Neural progenitor cell (in vitro differentiated cells): ENCODE measurements at regions not wholly inside any gene's neighbourhood (a gene's known extent, or its start where the extent isn't known, plus 50 kb on each side); places are given as distances from the start of the nearest gene placed in this dataset.
"Not testable (repeated sequence)": the region's sequence is repeated elsewhere in the genome, so short reads cannot be mapped to it uniquely, and the experiment has no call there.

ENCODE experiments used
- EZH2 ChIP-seq: fragments of 200-600 bp; sonication (generic); IDR thresholded peaks from 2 replicates; pipeline ENCODE4 v1.6.1; 2017; ENCODE audit warnings: antibody characterized with exemption, mild to moderate bottlenecking, moderate library complexity
- EZH2phosphoT487 ChIP-seq: fragments of 200-600 bp; sonication (generic); IDR thresholded peaks from 2 replicates; pipeline ENCODE4 v1.6.1; 2017; ENCODE audit warnings: antibody characterized with exemption
- TF ChIP-seq, protein P1 (sequence below): fragments of 200-600 bp; sonication (generic); IDR thresholded peaks from 2 replicates; pipeline ENCODE4 v1.5.1; 2017; ENCODE audit warnings: antibody characterized with exemption, mild to moderate bottlenecking

GRCh38 chr12:31223640-31224039 lies 102.3 kb downstream of the SINHCAF start:
- TF ChIP-seq, protein P1, sequence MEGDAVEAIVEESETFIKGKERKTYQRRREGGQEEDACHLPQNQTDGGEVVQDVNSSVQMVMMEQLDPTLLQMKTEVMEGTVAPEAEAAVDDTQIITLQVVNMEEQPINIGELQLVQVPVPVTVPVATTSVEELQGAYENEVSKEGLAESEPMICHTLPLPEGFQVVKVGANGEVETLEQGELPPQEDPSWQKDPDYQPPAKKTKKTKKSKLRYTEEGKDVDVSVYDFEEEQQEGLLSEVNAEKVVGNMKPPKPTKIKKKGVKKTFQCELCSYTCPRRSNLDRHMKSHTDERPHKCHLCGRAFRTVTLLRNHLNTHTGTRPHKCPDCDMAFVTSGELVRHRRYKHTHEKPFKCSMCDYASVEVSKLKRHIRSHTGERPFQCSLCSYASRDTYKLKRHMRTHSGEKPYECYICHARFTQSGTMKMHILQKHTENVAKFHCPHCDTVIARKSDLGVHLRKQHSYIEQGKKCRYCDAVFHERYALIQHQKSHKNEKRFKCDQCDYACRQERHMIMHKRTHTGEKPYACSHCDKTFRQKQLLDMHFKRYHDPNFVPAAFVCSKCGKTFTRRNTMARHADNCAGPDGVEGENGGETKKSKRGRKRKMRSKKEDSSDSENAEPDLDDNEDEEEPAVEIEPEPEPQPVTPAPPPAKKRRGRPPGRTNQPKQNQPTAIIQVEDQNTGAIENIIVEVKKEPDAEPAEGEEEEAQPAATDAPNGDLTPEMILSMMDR = not testable (repeated sequence)
- not testable (repeated sequence) for TF ChIP-seq EZH2, EZH2phosphoT487
